ENCODE measurements at regions not wholly inside any gene's neighbourhood (a gene's known extent, or its start where the extent isn't known, plus 50 kb on each side); places are given as distances from the start of the nearest gene placed in this dataset.

DNA sequence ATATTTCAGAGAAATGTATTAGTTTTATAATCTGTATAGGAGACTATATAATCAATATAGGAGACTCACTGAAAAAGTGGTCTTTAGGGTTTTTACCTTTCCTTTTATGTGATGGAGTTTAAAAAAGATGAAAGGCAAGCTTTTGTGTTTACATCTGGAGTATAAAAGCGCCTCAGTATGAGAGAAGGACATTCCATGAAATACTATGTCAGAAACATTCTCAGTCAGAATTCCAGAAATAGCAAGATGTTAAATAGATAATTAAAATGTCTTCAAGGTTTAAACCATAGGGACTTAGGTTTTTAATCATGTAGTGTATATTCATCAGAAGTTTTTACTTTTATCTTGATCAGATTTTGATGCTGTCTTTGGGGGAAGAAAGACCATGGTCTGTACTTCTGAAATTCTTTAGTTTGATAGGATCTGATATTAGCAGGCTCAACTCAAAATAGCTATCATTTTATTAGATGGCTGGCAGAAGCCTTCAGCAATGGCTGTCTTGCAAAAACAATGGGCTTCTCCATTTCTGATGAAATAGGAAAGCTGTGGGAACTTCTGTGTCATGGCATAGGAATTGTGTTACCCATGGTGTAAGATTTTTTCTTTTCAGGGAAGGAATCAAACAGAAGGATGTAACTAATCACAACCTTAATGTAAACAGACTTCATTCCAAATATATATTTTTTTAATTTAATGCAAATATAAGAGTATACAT, 209.6 kb upstream of the PLSCR5 start:
- H3K27ac ChIP-seq = no peak overlapping the region

DNA sequence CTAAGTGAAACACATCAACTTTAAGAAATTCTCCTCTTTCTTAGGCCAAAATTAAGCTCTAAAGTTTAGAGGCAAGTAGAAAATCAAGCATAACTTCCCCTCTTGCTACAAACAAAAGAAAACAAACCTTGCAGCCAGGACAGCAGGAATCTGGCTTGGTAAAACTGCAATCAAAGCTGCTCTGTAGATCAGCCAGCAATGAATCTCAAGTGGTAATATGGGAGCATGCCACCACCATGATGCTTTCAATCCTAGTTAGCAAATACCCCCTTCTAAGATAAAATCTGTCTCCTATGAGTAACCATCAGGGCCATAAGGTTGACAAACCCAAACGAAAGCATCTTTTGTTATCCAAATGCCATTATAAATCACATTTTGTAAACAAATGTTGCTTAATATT, 208.3 kb upstream of the PLSCR5 start:
- no peak overlapping the region for H3K4me3 ChIP-seq
- no peak overlapping the region for H3K27ac ChIP-seq

More for the DNA sequence above, 209.6 kb upstream of the PLSCR5 start:
- H3K4me3 ChIP-seq = no peak overlapping the region

DNA sequence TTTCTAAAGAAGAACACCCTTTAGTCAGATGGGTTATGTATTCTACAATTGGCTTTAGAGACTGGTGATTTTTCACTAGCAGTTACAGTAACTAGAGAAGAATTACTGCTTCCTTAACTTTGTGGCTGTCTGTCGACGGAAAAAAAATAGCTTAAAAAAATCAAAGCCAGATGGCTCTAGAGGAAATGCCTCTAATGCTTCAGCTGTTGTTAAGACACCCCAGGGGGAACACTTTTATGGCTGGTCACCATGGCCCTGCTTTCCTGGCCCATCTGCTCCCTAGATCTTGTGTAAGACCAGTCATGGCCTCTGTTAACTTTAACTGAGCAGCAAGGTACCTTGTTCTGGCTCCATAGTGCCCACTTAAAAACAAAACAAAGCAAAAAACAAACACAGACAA, 198.6 kb upstream of the PLSCR5 start:
- peak overlapping the region in 2 of 21 experiments; percentile 3 to 42 for H3K27ac ChIP-seq
- no peak overlapping the region for H3K4me3 ChIP-seq

DNA sequence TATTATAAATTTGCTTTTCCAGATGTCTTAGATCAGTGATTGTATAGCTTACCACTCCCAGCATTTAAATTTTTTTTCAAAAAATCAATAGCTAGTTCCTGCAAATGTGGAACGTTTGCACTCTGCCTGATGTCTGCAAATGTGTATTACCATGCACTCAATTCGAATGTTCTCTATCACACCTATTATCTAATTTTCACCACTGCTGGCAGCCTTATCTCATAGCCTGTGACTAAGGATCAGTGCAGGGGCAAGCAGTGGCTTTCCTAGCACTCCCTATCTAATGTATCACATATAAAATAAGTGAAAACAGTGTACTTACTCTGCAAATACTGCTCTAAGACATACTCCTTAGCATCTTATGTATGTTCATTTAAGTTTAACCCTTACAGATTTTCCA, 196.3 kb upstream of the PLSCR5 start:
- H3K4me3 ChIP-seq = no peak overlapping the region
- H3K27ac ChIP-seq = no peak overlapping the region

DNA sequence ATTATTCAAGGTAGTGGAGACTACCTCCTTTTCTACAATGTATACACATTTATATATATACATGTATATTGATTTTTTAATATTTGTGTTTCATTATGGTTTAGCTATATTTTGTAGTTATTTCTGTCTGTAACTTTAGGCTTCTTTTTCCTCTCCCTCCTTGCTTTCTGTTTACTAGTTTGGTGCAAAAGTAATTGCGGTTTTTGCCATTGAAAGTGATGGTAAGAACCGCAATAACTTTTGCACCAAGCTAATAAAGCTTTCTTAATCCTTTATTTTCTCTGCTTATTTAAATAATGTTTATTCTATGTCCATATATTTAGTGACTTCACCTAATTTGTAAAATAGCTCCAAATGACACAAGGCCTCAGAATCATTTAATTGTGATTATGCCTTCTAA, 195.3 kb upstream of the PLSCR5 start:
- no peak overlapping the region for H3K27ac ChIP-seq
- H3K4me3 ChIP-seq = no peak overlapping the region

DNA sequence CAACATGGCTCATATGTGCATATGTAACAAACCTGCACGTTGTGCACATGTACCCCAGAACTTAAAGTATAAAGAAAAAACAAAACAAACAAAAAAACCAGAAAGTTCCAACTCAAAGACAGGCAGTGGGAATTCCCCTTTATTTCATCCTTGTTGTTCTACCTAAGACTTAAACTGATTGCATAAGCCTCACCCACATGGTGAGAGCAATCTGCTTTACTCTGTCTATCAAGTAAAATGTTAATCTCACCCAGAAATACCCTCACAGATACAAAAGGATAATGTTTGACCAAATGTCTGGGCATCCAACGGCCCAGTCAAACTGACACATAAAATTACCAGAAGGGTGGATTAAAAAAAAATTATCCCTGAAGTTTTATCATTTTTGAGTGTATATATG, 190.9 kb upstream of the PLSCR5 start:
- Histone ChIP-seq H3K4me3 (no peak overlapping the region), H3K27ac (no peak overlapping the region)

DNA sequence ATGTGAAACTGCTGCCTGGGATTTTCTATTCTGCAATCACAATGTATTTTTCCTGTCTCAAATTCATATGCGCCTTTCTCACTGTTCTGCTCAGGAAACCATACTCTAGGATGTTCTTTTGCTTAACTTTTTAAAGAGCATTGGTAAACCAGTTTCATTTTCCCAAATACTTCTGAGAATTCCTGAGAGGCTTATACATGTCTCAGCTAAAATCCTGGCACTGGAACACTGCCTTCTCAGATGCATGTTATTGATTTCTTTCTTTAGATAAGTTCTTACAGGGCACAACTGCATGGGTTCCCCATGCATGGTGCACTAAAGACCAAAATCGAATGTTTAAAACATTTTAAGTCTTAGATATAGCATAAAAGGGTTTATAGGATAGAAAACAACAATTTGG, 178.3 kb upstream of the PLSCR5 start:
- Histone ChIP-seq H3K27ac (peak overlapping the region in 1 of 21 experiments; percentile 16), H3K4me3 (no peak overlapping the region)

DNA sequence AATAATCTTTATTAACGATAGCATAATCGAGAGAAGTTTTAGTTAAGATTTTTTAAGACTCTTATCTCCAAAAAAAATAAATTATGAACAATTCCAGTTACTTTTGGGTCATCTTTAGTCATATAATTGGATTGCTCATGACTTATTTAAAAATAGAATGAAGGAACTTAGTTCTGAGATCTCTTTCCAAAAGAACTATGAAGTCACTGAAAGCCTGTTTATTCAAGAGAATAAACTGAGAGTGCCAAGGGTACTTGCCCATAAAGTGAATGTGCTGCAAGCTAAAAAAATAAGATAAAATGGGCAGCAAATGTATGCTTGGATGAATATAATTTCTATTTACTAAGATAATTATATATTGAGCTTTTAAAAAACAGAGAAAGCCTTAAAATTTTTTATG, 176.5 kb upstream of the PLSCR5 start:
- H3K27ac ChIP-seq = no peak overlapping the region
- H3K4me3 ChIP-seq = no peak overlapping the region

DNA sequence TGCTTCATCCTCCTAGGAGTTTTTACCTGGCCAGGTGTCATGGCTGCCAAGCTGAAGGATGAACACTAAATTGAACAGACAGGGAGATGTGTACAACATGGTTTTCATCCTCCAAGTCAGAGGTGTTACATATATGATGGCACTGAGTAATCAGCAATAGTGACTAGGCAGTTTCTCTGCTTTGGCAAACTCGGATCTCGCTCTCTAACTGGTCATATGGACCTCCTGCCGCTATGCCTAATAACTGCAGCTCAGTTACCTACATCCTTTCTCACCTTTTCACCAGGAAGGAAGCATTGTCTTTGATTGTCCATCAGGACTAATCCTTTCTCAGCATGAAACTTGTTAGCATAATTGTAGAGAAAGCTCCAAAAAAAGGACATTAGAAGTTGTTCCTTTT, 175.9 kb upstream of the PLSCR5 start:
- H3K27ac ChIP-seq = no peak overlapping the region
- no peak overlapping the region for H3K4me3 ChIP-seq

DNA sequence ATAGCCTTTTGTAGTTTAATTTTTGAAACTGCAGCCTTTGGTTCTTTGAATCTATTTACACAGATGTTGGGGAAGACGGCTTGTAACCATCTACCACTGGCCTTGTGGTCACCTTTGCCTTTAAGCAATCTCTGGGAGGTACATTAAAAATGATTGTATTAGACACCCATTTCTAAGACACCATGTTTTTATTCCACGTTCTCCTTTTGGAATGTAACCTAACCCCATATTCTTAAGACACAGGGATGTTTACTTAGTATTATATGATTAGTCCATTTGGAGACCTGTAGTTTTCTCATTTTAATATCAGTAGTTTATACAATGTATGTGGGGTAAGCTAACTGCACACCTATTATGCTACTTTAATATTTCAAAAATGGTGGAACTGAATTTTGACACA, 175.1 kb upstream of the PLSCR5 start:
- H3K4me3 ChIP-seq = no peak overlapping the region
- no peak overlapping the region for H3K27ac ChIP-seq

DNA sequence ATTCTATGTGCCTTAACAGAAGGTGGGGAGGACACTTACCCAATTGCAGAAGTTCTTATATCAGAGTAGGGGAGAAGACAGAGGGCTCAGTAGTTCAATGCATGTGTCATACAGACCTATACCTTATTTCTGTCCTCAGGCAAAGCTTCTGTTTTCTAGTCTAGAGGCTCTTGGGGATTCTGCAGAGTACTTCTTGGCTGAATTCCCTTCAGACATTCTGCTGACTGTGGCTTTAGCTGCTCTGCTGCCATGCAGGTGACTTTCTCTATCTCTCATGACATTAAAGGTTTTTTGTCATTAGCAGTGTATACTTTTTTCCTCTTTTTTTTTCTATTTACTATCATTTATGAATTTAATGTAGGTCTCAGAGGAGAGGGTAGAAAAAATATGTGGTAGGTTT, 172.8 kb upstream of the PLSCR5 start:
- Histone ChIP-seq H3K27ac (no peak overlapping the region), H3K4me3 (no peak overlapping the region)

DNA sequence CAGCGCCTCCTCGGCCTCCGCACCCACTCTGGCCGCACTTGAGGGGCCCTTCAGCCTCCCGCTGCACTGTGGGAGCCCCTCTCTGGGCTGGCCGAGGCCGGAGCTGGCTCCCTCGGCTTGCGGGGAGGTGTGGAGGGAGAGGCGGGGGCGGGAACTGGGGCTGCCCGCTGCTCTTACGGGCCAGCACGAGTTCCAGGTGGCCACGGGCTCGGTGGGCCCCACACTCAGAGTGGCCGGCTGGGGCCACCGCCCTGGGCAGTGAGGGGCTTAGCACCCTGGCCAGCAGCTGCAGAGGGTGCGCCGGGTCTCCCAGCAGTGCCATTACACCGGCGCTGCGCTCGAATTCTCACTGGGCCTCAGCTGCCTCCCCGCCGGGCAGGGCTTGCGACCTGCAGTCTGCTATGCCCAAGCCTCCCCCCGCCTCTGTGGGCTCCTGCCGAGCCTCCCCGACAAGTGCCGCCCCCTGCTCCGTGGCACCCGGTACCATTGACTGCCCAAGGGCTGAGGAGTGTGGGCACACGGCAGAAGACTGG, 167.1 kb upstream of the PLSCR5 start:
- Histone ChIP-seq H3K27ac (no peak overlapping the region), H3K4me3 (no peak overlapping the region)

DNA sequence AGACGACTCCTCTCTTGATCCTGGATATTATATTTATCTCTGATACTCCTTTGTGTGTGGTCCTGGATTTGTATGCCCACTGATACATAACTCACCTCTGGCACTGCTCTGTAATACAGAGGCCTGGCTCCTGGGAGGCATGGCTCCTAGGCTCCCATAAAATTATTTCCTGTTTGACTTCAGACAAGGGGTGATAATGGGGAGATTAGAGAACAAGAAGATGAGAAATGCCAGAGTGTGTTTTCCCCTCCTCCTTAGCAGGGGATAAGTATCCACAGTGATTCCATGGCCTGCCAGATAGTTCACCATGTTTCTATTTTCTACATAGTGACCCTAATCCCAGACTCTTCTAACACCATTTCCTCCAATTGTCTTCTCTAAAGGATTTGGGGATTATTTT, 165.7 kb upstream of the PLSCR5 start:
- Histone ChIP-seq H3K27ac (no peak overlapping the region), H3K4me3 (no peak overlapping the region)

DNA sequence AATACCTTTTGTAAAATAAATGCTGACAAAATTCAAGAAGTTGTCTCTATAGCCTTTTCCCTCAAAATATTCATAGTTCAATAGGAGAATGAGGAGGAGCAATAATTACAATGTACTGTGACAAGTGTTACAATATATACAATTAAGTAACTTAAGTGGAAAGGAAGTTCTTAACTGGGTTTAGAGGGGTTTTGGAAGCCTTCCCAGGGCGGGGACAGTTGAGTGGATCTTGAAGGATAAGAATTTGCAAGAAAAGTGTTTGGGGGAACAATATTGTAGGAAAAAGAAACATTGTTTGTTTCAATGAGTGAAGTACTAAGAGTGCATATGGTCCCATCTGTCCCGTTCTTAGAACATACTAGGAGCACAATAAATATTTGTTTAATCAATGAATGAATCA, 165.2 kb upstream of the PLSCR5 start:
- no peak overlapping the region for H3K27ac ChIP-seq
- H3K4me3 ChIP-seq = no peak overlapping the region

DNA sequence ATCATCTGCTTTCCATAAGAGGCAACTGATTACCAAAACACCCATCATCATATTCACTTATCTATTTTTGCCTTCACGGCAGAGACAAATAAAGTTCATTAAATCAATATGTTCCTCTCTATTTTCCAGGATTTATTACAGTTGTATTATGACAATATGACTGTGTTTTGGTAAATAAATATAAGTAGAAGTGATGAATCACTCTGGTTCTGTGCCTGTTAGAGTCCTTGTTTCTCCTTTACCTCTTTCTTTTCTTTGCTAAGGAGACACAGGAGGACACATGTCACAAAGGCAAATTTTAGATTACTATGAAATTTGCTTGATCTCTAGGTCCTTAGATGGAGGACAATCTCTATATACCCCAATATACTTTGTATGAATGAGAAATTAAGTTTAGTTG, 152.6 kb upstream of the PLSCR5 start:
- no peak overlapping the region for H3K4me3 ChIP-seq
- H3K27ac ChIP-seq = no peak overlapping the region

DNA sequence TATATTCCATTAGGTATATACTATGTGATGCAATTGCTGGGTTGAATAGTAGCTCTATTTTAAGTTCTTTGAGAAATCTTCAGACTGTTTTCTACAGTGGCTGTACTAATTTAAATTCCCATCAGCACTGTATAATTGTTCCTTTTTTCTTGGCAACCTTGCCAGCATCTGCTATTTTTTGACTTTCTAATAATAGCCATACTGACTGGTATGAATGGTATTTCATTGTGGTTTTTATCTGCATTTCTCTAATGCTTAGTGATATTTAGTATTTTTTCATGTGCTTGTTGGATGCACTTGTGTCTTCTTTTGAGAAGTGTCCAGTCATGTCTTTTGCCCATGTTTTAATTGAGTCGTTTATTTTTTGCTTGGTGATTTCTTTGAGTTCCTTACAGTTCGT, 145.1 kb upstream of the PLSCR5 start:
- Histone ChIP-seq H3K4me3 (no peak overlapping the region), H3K27ac (no peak overlapping the region)

DNA sequence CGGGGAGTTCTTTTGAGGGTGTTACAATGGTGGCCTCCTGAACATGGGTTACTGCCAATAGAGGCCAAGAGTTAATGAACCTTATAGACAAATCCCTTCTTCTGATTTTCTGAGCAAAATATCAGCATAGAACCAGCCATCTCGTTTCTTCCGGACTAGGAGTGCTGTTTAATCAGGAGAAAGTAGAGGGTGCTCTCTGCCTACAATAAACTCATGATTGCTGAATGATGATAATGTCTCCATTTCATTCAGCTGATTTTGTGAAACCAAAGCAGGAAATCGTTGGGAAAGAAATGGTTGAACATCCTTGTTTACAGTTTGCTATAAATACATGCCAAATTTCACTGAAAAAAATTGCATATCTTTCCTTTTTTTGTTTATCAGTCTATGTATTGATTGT, 142.8 kb upstream of the PLSCR5 start:
- no peak overlapping the region for H3K4me3 ChIP-seq
- peak overlapping the region in 1 of 21 experiments; percentile 28 for H3K27ac ChIP-seq

DNA sequence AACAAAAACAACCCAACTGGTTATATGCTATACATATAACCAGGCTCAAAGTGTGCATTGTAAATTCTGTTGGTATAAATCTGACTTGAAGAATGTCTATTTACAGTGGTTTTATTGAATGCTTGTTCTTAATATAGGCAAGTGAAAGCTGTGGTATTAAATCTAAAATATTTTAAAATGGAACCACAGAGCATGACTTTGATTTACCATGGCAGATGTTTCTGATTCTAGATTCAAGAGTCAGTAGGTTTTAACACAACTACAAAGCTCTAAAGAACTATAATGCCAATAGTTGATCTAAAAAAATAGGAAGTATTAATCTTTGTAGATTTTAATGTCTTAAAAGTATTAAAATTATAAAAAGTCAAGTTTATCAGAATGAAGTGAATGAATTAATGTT, 141.9 kb upstream of the PLSCR5 start:
- Histone ChIP-seq H3K4me3 (no peak overlapping the region), H3K27ac (no peak overlapping the region)

DNA sequence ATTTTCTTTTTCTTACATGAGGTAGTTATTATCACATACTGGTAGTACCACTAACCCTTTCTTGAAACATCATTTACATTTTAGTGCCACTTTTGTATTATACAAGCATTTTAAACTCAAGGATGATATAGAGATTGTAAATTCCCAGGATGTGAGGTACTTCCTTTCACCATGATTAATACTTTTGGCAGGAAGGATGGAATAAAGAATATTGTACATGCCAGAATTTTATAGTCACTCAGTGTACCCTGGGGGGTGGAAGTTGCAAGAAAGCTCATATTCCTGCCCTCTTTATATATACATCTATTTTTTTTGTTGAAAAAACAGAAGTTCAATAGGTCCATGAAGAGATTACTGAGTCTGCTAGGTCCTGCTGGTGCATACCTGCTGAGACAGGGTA, 141.0 kb upstream of the PLSCR5 start:
- Histone ChIP-seq H3K4me3 (no peak overlapping the region), H3K27ac (no peak overlapping the region)

DNA sequence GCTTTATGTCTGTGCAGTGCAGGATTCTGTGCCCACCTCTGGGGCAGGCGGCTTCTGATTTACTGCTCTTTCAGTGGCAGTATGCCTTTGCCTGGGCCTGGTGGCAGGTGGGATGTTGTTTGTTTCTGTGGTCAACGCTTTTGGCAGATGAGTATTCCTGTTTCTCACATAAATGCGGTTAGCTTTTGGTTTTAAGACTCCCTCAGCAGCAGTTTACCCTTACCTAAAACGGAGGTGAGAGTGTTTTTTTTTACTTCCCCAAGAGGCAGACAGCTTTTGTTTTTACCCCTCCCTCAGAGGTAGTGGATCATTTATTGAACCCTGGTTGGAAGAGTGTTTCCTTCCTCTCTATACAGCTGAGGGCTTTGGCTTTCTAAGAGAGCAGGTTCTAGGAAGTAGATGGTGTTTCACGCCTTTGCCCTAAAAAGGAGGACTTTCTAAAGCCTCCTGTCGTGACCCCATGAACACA, 134.1 kb upstream of the PLSCR5 start:
- Histone ChIP-seq H3K27ac (no peak overlapping the region), H3K4me3 (no peak overlapping the region)

DNA sequence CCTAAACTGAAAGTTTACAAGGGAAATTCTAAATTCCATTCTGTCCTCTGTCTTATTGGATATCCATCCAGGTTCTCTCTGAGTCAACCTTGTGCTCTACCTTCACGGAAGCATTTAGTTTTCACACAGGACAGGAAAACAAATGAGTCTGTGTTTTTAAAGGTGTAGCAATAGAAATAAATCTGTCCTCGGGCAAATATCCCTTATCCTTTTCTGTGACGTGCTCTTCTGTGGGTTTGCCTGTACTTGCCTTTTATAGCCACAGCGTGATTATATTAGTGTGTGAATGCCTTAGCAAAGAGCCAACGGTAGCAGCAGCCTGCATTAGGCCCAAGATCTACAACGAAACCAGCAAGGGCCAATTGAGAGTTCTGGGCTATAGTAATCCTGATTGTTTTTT, 127.2 kb upstream of the PLSCR5 start:
- H3K27ac ChIP-seq = no peak overlapping the region
- no peak overlapping the region for H3K4me3 ChIP-seq

DNA sequence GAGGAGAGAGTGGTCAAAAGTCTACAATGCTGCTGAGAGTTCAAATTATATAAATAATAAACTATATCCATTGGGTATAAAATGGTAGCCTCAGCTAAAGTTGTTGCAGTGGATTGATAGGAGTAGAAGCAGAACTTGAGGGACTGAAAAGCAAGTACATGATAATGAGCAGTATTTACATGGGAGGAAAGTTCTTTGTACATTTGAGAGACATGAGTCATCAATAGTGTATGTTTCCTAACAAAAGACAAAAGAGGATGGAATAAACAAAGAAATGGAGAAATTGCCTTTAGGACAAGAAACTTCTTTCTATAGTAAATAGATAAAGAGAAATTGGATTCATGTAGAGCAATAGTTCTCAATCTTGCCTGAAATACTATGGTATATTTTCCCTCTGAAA, 110.0 kb upstream of the PLSCR5 start:
- Histone ChIP-seq H3K4me3 (no peak overlapping the region), H3K27ac (no peak overlapping the region)

All from skin epidermis (tissue), 12 donors.